NCI-H128 (cell line): ENCODE measurements at regions not wholly inside any gene's neighbourhood (a gene's known extent, or its start where the extent isn't known, plus 50 kb on each side); places are given as distances from the start of the nearest gene placed in this dataset.

Experiments used
- DNase-seq: peaks from one replicate; lab custom pipeline; 2025; ENCODE audit not compliant: unreplicated experiment; lab: John Stamatoyannopoulos, UW

- no peak for DNase-seq
These were observed 866.1 kb downstream of the TLE4 start for GRCh38 chr9:80437825-80438224.

DNA sequence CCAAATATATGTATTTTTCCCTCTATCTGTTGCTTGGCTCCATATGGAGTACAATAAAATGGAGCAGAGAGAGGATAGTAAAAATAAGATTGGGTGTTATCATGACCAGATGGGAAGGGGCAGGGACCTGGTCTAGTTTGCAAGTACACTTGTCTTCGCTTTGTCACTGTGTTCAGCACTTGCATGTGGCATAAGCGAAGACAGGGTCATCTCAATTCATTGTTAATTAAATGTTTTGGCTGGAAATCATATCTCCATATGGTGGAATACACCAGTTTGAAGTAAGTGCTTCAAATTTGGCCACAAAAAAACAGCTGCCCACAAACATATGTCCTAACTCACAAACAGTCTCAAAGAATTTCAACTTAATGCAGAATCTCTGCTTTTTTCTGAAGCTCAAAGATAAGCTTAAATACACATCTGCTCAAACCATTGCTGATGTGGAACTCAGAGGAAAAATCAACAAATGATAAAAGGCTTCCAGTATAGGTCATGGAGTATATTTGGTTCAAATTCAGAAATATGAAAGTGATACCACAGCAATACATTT, 865.4 kb downstream of the TLE4 start:
- DNase-seq = no peak

DNA sequence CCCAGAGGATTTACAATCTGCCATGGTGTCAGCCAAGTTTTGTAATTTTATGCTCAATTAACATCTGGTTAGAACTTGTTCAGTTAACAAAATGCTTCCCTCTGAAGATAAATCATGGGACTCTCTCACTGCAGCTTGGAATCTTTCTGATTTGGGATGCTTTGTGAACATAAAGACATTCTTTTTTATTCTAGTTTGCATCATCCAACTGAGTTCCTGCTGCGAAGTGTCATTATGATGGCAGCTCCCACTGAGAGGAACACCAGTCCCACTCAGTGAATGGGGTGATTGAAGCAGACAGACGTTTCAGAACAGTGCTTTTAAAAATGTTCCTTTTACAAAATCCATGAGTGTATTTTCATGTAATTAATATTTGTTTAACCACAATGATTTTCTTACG, 863.8 kb downstream of the TLE4 start:
- DNase-seq = no peak

DNA sequence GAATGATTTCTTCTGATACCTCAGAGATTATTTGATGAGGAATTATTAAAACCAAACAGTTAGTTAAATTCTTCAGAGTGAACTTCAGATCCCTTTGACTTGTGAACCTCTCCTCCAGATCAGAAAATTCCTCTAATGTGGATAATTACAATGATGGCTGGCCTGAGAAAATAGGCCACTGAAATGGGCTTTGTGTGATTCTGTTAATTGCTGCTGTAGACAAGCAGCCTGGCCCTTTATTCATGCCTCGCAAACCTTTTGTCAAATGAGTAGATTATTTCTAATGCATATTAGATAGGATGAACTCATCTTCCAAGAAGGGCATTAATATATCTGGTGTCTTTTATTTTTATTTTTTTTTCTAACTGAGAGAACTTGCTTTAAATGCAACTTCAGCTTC, 855.2 kb downstream of the TLE4 start:
- DNase-seq = no peak

DNA sequence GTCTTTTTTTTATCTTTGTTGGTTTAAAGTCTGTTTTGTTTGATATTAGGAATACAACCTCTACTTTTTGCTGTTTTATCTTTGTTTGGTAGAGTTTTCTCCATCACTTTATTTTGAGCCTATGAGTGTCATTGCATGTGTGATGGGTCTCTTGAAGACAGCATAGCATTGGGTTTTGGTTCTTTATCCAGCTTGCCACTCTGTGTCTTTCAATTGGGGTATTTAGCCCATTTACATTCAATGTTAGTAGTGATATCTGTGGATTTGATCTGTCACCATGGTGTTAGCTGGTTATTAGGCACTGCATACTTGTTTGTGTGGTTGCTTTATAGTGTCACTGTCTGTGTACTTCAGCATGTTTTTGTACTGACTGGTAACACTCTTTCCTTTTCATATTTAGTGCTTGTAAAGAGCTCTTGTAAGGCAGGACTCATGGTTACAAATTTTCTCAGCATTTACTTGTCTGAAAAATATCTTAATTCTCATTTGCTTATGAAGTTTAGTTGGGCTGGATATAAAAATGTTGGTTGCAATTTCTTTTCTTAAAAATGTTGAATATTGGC, 845.5 kb downstream of the TLE4 start:
- no peak for DNase-seq

DNA sequence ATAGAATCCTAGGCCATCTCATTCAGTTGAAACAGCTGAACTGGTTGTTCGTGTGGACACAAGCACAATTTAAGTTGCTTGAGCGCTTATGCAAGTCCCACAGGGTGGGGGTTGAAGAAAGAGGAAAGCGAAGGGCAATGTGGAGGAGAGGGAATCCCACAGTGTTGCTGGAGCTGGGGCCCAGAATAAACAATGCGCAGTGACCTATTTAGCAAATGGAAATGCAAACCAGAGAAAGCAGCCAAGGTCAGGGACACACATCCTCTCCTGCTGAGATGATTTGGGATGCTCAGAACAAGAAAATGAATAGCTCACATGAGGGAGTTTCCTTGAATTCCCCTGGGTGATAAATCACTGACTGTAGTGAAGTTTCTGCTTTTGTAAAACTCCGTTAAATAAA, 838.3 kb downstream of the TLE4 start:
- no peak for DNase-seq

- DNase-seq = no peak
These were observed 835.5 kb downstream of the TLE4 start for GRCh38 chr9:80407220-80407619.

GRCh38 chr9:80401243-80401642, 829.5 kb downstream of the TLE4 start:
- no peak for DNase-seq

GRCh38 chr9:80400624-80401230, 829.0 kb downstream of the TLE4 start:
- no peak for DNase-seq

DNA sequence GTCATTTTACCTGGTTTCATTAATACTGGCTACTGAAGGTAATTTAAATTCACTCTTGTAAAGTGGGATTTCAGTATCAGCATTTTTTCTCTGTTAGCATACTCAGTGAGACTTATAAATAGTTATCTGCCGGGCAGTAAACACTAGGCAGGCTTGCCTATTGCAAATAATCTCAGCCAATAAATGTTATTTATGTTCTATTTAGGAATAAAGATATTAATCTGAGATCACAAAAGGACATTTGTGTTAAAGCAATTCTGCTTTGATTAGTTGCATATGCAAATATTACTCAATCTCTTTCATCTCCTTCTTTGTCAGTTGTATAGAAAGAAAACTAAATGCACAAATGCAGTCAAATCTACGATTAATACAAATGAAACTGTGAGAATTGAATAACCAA, 827.8 kb downstream of the TLE4 start:
- no peak for DNase-seq

DNA sequence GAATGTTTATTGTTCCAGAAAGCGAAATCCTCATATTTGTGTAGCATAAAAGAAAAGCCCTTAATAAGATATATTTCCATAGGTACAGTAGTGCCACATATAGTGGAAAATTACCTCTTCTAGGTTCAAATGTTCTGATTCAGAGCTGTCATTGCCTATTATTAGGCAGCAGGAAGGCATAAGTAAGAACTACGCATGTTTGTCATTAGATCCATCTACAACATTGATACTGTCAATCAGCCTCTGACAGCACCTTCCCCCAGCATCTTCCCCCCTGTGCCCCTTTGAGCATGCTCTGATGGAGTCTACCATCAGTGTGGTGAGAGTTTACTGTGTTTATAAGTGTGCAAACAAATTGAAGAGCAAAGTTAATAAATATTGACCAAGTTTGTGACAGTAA, 816.1 kb downstream of the TLE4 start:
- no peak for DNase-seq

GRCh38 chr9:80385246-80385645, 813.5 kb downstream of the TLE4 start:
- no peak for DNase-seq

DNA sequence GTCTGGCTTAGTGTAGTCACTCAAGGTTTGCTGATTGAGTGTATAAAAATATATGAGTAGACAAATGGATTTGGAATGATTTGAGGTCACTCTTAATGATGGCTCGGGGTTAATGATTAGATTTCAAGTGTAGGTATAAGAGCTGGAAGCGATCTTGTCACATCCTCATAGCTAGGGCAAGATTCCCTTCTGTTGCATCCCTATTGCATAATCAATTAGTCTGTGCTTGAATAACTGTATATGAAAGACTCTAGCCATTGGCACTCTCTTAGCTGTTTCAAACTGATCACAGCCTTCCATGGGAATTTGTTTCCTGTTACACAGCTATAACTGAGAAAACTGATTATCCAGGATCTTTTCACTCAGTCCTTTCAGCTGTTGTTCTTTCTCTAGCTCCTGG, 811.6 kb downstream of the TLE4 start:
- no peak for DNase-seq

GRCh38 chr9:80382211-80382891, 810.6 kb downstream of the TLE4 start:
- no peak for DNase-seq

DNA sequence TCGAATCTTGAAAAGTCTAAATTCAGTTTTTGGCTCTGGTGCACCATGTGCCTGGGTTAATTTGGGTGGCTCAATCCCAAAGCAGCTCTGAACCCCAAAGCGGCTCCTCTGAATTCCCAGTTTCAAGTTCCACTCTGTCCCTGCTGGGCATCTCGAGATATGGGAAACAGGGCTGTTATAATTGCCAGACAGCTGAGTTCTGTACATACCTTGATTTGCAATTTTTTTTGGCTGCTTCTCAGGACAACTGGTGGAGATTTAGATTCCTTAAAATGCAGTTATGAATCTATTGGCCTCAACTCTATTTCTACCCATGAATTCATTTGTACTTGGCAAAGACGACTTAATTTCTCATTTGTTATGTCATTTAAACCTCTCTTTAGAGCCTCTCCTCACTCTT, 808.5 kb downstream of the TLE4 start:
- no peak for DNase-seq

- no peak for DNase-seq
These were observed 807.0 kb downstream of the TLE4 start for GRCh38 chr9:80378669-80379293.

DNA sequence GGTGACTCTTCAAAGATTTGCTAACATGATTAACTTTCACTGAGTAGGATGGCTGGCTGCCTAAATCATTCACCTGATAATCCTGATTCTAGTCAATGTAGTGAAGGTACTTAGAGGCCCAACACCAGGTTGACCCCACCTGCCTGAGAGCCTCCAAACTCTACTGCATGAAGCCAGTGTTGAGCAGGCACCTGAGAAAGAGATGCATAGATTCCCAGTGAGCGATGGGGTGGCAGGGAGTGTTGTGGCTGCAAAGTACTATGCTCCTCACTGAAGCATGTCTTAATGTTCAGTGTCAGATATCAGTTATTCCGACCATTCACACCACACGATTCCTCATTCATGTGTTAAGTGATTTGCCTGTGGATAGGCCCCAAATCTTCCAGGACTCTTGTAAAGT, 804.4 kb downstream of the TLE4 start:
- DNase-seq = no peak

- DNase-seq = no peak
These were observed 803.7 kb downstream of the TLE4 start for GRCh38 chr9:80375477-80375876.

GRCh38 chr9:80369641-80370040, 797.9 kb downstream of the TLE4 start:
- no peak for DNase-seq

DNA sequence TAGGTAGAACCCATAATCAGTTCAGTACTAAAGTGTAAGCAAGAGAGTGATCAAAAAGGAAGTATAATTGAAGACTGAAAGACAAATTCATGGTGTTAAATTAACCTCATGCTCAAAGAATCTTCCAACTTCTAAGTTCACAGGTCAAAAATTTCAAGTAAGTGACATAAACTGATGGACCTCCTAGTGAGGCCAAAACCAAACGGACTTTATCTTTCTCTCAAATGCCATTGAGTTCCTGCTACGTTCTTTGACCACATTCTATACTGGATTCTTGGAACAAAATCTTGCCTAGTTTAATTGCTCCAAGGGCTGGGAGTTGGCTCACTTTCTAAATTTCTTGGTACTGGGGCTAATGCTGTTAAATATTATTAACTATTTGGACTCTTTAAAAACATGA, 794.9 kb downstream of the TLE4 start:
- no peak for DNase-seq

- no peak for DNase-seq
These were observed 788.4 kb downstream of the TLE4 start for GRCh38 chr9:80359941-80360881.
